ENCODE measurements at regions not wholly inside any gene's neighbourhood (a gene's known extent, or its start where the extent isn't known, plus 50 kb on each side); places are given as distances from the start of the nearest gene placed in this dataset.
"Not testable (repeated sequence)": the region's sequence is repeated elsewhere in the genome, so short reads cannot be mapped to it uniquely, and the experiment has no call there.

DNA sequence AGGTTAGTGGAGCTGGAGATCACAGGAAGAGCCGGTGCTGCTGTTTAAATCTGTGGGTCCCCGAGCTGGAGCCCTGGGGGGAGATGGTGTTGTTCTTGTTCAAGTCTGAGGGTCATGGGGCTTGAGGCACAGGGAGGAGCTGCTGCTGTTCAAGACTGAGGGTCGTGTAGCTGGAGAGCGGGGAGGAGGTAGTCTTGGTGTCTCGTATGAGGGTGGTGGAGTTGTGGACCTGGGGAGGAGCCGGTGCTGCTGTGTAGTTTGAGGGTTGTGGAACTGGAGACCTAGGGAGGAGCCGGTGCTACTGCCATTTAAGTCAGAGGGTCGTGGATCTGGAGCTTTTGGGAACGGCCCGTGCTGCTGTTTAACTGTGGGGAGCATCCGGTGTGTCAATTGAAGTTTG, 112.2 kb upstream of the SULF2 start:
- Histone ChIP-seq H3K27me3 (ENCODE audit: insufficient read depth, low read length, poor library complexity, severe bottlenecking) (no peaks in the 10 kb centered on the region), H3K4me2 (ENCODE audit: low read depth, low read length, poor library complexity, severe bottlenecking) (no peak overlapping the region), H3K9me3 (ENCODE audit: insufficient read depth, low read depth, low read length) (no peaks in the 10 kb centered on the region), H3F3A (ENCODE audit: low read depth) (no peaks in the 10 kb centered on the region), H3K79me2 (ENCODE audit: insufficient read depth, low read length) (no peaks in the 10 kb centered on the region), H3K9ac (ENCODE audit: low read depth, low read length, poor library complexity, severe bottlenecking) (no peak overlapping the region), H3K9me2 (replicated peaks; ENCODE audit: low read depth, low read length) (no peaks in the 10 kb centered on the region), H2AFZ (ENCODE audit: low read length) (no peak overlapping the region), H4K20me1 (ENCODE audit: insufficient read depth, low read length, poor library complexity, severe bottlenecking) (no peaks in the 10 kb centered on the region), H3K4me1 (ENCODE audit: insufficient read depth, low read length, poor library complexity, severe bottlenecking) (no peaks in the 10 kb centered on the region), H3K36me3 (ENCODE audit: insufficient read depth, low read length) (no peaks in the 10 kb centered on the region), H3K4me3 (ENCODE audit: low read length, poor library complexity, severe bottlenecking) (no peak overlapping the region)
- TF ChIP-seq EZH2phosphoT487 (IDR thresholded peaks at IDR 0.05; ENCODE audit: borderline replicate concordance) (no peak), CTCF (conservative IDR thresholded peaks at IDR 0.05; ENCODE audit: low read length) (no peak)

GRCh38 chr20:47892681-47893080, 107.4 kb upstream of the SULF2 start:
- H3K9ac ChIP-seq (ENCODE audit: low read depth, low read length, poor library complexity, severe bottlenecking); H3K27me3 ChIP-seq (ENCODE audit: insufficient read depth, low read length, poor library complexity, severe bottlenecking); H4K20me1 ChIP-seq (ENCODE audit: insufficient read depth, low read length, poor library complexity, severe bottlenecking); H2AFZ ChIP-seq (ENCODE audit: low read length); H3K4me1 ChIP-seq (ENCODE audit: insufficient read depth, low read length, poor library complexity, severe bottlenecking); H3K9me3 ChIP-seq (ENCODE audit: insufficient read depth, low read depth, low read length); H3K9me2 ChIP-seq (replicated peaks; ENCODE audit: low read depth, low read length); H3F3A ChIP-seq (ENCODE audit: low read depth); H3K4me3 ChIP-seq (ENCODE audit: low read length, poor library complexity, severe bottlenecking); H3K79me2 ChIP-seq (ENCODE audit: insufficient read depth, low read length); H3K36me3 ChIP-seq (ENCODE audit: insufficient read depth, low read length); H3K4me2 ChIP-seq (ENCODE audit: low read depth, low read length, poor library complexity, severe bottlenecking): not testable (repeated sequence)

- not testable (repeated sequence) for H3K27me3 ChIP-seq (ENCODE audit: insufficient read depth, low read length, poor library complexity, severe bottlenecking); H3K4me3 ChIP-seq (ENCODE audit: low read length, poor library complexity, severe bottlenecking)
Observed at GRCh38 chr20:47890708-47891107, 105.4 kb upstream of the SULF2 start.

GRCh38 chr20:47889751-47890150, 104.5 kb upstream of the SULF2 start:
- not testable (repeated sequence) for H3K9ac ChIP-seq (ENCODE audit: low read depth, low read length, poor library complexity, severe bottlenecking); H3K4me3 ChIP-seq (ENCODE audit: low read length, poor library complexity, severe bottlenecking)

More at GRCh38 chr20:47890708-47891107, 105.4 kb upstream of the SULF2 start:
- H3K4me1 ChIP-seq (ENCODE audit: insufficient read depth, low read length, poor library complexity, severe bottlenecking); H3K4me2 ChIP-seq (ENCODE audit: low read depth, low read length, poor library complexity, severe bottlenecking); H3F3A ChIP-seq (ENCODE audit: low read depth); H3K36me3 ChIP-seq (ENCODE audit: insufficient read depth, low read length); H3K9me3 ChIP-seq (ENCODE audit: insufficient read depth, low read depth, low read length); H3K79me2 ChIP-seq (ENCODE audit: insufficient read depth, low read length); H2AFZ ChIP-seq (ENCODE audit: low read length); H4K20me1 ChIP-seq (ENCODE audit: insufficient read depth, low read length, poor library complexity, severe bottlenecking); H3K9me2 ChIP-seq (replicated peaks; ENCODE audit: low read depth, low read length); H3K9ac ChIP-seq (ENCODE audit: low read depth, low read length, poor library complexity, severe bottlenecking): not testable (repeated sequence)

GRCh38 chr20:47888351-47888750, 103.1 kb upstream of the SULF2 start:
- no peak overlapping the region for H3K4me2 ChIP-seq (ENCODE audit: low read depth, low read length, poor library complexity, severe bottlenecking)
- no peaks in the 10 kb centered on the region for H3F3A ChIP-seq (ENCODE audit: low read depth)
- no peak overlapping the region for H3K9ac ChIP-seq (ENCODE audit: low read depth, low read length, poor library complexity, severe bottlenecking)
- H3K4me3 ChIP-seq (ENCODE audit: low read length, poor library complexity, severe bottlenecking) = no peak overlapping the region
- H3K4me1 ChIP-seq (ENCODE audit: insufficient read depth, low read length, poor library complexity, severe bottlenecking) = no peaks in the 10 kb centered on the region
- no peaks in the 10 kb centered on the region for H4K20me1 ChIP-seq (ENCODE audit: insufficient read depth, low read length, poor library complexity, severe bottlenecking)
- H3K79me2 ChIP-seq (ENCODE audit: insufficient read depth, low read length) = no peaks in the 10 kb centered on the region
- no peaks in the 10 kb centered on the region for H3K36me3 ChIP-seq (ENCODE audit: insufficient read depth, low read length)
- H3K9me3 ChIP-seq (ENCODE audit: insufficient read depth, low read depth, low read length) = no peaks in the 10 kb centered on the region
- no peaks in the 10 kb centered on the region for H3K27me3 ChIP-seq (ENCODE audit: insufficient read depth, low read length, poor library complexity, severe bottlenecking)
- no peak for TF ChIP-seq EZH2phosphoT487 (IDR thresholded peaks at IDR 0.05; ENCODE audit: borderline replicate concordance)
- TF ChIP-seq CTCF (conservative IDR thresholded peaks at IDR 0.05; ENCODE audit: low read length) = no peak
- H3K9me2 ChIP-seq (replicated peaks; ENCODE audit: low read depth, low read length) = no peaks in the 10 kb centered on the region
- H2AFZ ChIP-seq (ENCODE audit: low read length) = no peak overlapping the region

More at GRCh38 chr20:47889751-47890150, 104.5 kb upstream of the SULF2 start:
- H3K4me1 ChIP-seq (ENCODE audit: insufficient read depth, low read length, poor library complexity, severe bottlenecking); H3F3A ChIP-seq (ENCODE audit: low read depth); H2AFZ ChIP-seq (ENCODE audit: low read length); H4K20me1 ChIP-seq (ENCODE audit: insufficient read depth, low read length, poor library complexity, severe bottlenecking); H3K4me2 ChIP-seq (ENCODE audit: low read depth, low read length, poor library complexity, severe bottlenecking); H3K9me3 ChIP-seq (ENCODE audit: insufficient read depth, low read depth, low read length); H3K9me2 ChIP-seq (replicated peaks; ENCODE audit: low read depth, low read length); H3K36me3 ChIP-seq (ENCODE audit: insufficient read depth, low read length); H3K27me3 ChIP-seq (ENCODE audit: insufficient read depth, low read length, poor library complexity, severe bottlenecking); H3K79me2 ChIP-seq (ENCODE audit: insufficient read depth, low read length): not testable (repeated sequence)
